Nephron progenitor cell (in vitro differentiated cells): ENCODE measurements at regions not wholly inside any gene's neighbourhood (a gene's known extent, or its start where the extent isn't known, plus 50 kb on each side); places are given as distances from the start of the nearest gene placed in this dataset.

ENCODE experiments used
- DNase-seq: peaks from one replicate; pipeline ENCODE4 v3.0.0; 2021
- H3K27ac Mint-ChIP-seq: 2 replicates; pipeline ENCODE4 v1.8.0; 2021; ENCODE audit warnings: mild to moderate bottlenecking, moderate library complexity, mixed read lengths
- H3K27me3 Mint-ChIP-seq: 2 replicates; pipeline ENCODE4 v1.8.0; 2021; ENCODE audit warnings: mild to moderate bottlenecking, low read depth, mixed read lengths; ENCODE audit not compliant: poor library complexity
- H3K36me3 Mint-ChIP-seq: 2 replicates; pipeline ENCODE4 v1.8.0; 2021; ENCODE audit warnings: low read depth, mixed read lengths
- H3K4me1 Mint-ChIP-seq: 2 replicates; pipeline ENCODE4 v1.8.0; 2021; ENCODE audit warnings: mixed read lengths
- H3K4me3 Mint-ChIP-seq: 2 replicates; pipeline ENCODE4 v1.8.0; 2021; ENCODE audit warnings: mild to moderate bottlenecking, moderate library complexity, mixed read lengths
- H3K9me3 Mint-ChIP-seq: 2 replicates; pipeline ENCODE4 v1.8.0; 2021; ENCODE audit warnings: mild to moderate bottlenecking, moderate library complexity, mixed read lengths
- CTCF ChIP-seq: fragments of 200-600 bp; sonication (generic); IDR thresholded peaks from 2 replicates; pipeline ENCODE4 v1.5.0; 2021; ENCODE audit warnings: antibody characterized with exemption

GRCh38 chr18:64330931-64331330 is 182.0 kb upstream of the LINC00305 start:
- no peak for DNase-seq
- Mint-ChIP-seq H3K4me1 (no peaks in the 10 kb centered on the region), H3K27me3 (no peaks in the 10 kb centered on the region), H3K4me3 (no peak overlapping the region), H3K27ac (no peak overlapping the region), H3K9me3 (no peaks in the 10 kb centered on the region), H3K36me3 (no peaks in the 10 kb centered on the region)
- no peak for TF ChIP-seq CTCF

GRCh38 chr18:64330161-64330560 is 181.3 kb upstream of the LINC00305 start:
- no peak for DNase-seq
- H3K27me3 Mint-ChIP-seq, result no peaks in the 10 kb centered on the region
- TF ChIP-seq CTCF, result no peak
- H3K36me3 Mint-ChIP-seq, result no peaks in the 10 kb centered on the region
- no peak overlapping the region for H3K27ac Mint-ChIP-seq
- H3K9me3 Mint-ChIP-seq, result no peaks in the 10 kb centered on the region
- H3K4me1 Mint-ChIP-seq, result no peaks in the 10 kb centered on the region
- no peak overlapping the region for H3K4me3 Mint-ChIP-seq

- Mint-ChIP-seq H3K36me3 (no peaks in the 10 kb centered on the region), H3K4me3 (no peak overlapping the region), H3K4me1 (no peaks in the 10 kb centered on the region), H3K27ac (no peak overlapping the region), H3K9me3 (peaks cover 13% of the 10 kb centered on the region), H3K27me3 (no peaks in the 10 kb centered on the region)
- no peak for DNase-seq
- no peak for TF ChIP-seq CTCF
These were observed 173.3 kb upstream of the LINC00305 start for GRCh38 chr18:64322189-64322588.

- TF ChIP-seq CTCF, result no peak
- H3K36me3 Mint-ChIP-seq, result no peaks in the 10 kb centered on the region
- H3K4me3 Mint-ChIP-seq, result no peak overlapping the region
- H3K4me1 Mint-ChIP-seq, result no peaks in the 10 kb centered on the region
- peaks cover 21% of the 10 kb centered on the region for H3K9me3 Mint-ChIP-seq
- no peak overlapping the region for H3K27ac Mint-ChIP-seq
- H3K27me3 Mint-ChIP-seq, result no peaks in the 10 kb centered on the region
- DNase-seq, result no peak
These were observed 169.7 kb upstream of the LINC00305 start for GRCh38 chr18:64318547-64318946.

- no peak for TF ChIP-seq CTCF
- Mint-ChIP-seq H3K27ac (no peak overlapping the region), H3K9me3 (peaks cover 6% of the 10 kb centered on the region), H3K27me3 (no peaks in the 10 kb centered on the region), H3K4me1 (no peaks in the 10 kb centered on the region), H3K4me3 (no peak overlapping the region), H3K36me3 (no peaks in the 10 kb centered on the region)
- no peak for DNase-seq
These were observed 163.0 kb upstream of the LINC00305 start for GRCh38 chr18:64311859-64312258.

GRCh38 chr18:64295839-64296238 is 147.0 kb upstream of the LINC00305 start:
- peaks cover 3% of the 10 kb centered on the region for H3K27me3 Mint-ChIP-seq
- no peak for TF ChIP-seq CTCF
- peaks cover 7% of the 10 kb centered on the region for H3K4me1 Mint-ChIP-seq
- H3K4me3 Mint-ChIP-seq, result no peak overlapping the region
- DNase-seq, result no peak
- no peaks in the 10 kb centered on the region for H3K36me3 Mint-ChIP-seq
- H3K9me3 Mint-ChIP-seq, result no peaks in the 10 kb centered on the region
- H3K27ac Mint-ChIP-seq, result no peak overlapping the region
